Smooth muscle cell (in vitro differentiated cells): ENCODE measurements at regions not wholly inside any gene's neighbourhood (a gene's known extent, or its start where the extent isn't known, plus 50 kb on each side); places are given as distances from the start of the nearest gene placed in this dataset.

Experiments used
- DNase-seq: peaks from one replicate; lab custom pipeline; 2025; ENCODE audit not compliant: unreplicated experiment; lab: John Stamatoyannopoulos, UW
- H2AFZ ChIP-seq: fragments of 200-600 bp; sonication (generic); 2 replicates; pipeline ENCODE4 v1.6.0; 2016; ENCODE audit warnings: antibody characterized with exemption, low read depth, mild to moderate bottlenecking
- H3F3A ChIP-seq: fragments of 200-600 bp; sonication (generic); 2 replicates; pipeline ENCODE4 v1.6.0; 2017; ENCODE audit warnings: antibody characterized with exemption, low read depth
- H3K27ac ChIP-seq: fragments of 200-600 bp; sonication (generic); 2 replicates; pipeline ENCODE4 v1.5.1; 2016; ENCODE audit warnings: low read depth, mild to moderate bottlenecking
- H3K27me3 ChIP-seq: fragments of 200-600 bp; sonication (generic); 2 replicates; pipeline ENCODE4 v1.6.1; 2016; ENCODE audit warnings: low read depth, mild to moderate bottlenecking
- H3K36me3 ChIP-seq: fragments of 200-600 bp; sonication (generic); 2 replicates; pipeline ENCODE4 v1.5.1; 2016; ENCODE audit warnings: low read depth
- H3K4me1 ChIP-seq: fragments of 200-600 bp; sonication (generic); 2 replicates; pipeline ENCODE4 v1.5.1; 2016; ENCODE audit warnings: low read depth
- H3K4me2 ChIP-seq: fragments of 200-600 bp; sonication (generic); 2 replicates; pipeline ENCODE4 v1.6.0; 2016; ENCODE audit warnings: mild to moderate bottlenecking
- H3K4me3 ChIP-seq: fragments of 200-600 bp; sonication (generic); 2 replicates; pipeline ENCODE4 v1.5.1; 2016; ENCODE audit warnings: mild to moderate bottlenecking
- H3K79me2 ChIP-seq: fragments of 200-600 bp; sonication (generic); 2 replicates; pipeline ENCODE4 v1.6.0; 2016; ENCODE audit warnings: low read depth, mild to moderate bottlenecking
- H3K9ac ChIP-seq: fragments of 200-600 bp; sonication (generic); 2 replicates; pipeline ENCODE4 v1.6.0; 2016; ENCODE audit warnings: low read depth
- H3K9me3 ChIP-seq: fragments of 200-600 bp; sonication (generic); replicated peaks from 2 replicates; pipeline ENCODE4 v1.5.1; 2016; ENCODE audit warnings: low read depth
- H4K20me1 ChIP-seq: fragments of 200-600 bp; sonication (generic); 2 replicates; pipeline ENCODE4 v1.6.0; 2016; ENCODE audit warnings: low read depth
- WGBS: methylation state at CpG from one replicate; pipeline ENCODE4 v1.1.7; 2016; ENCODE audit warnings: low lambda C conversion rate; 5-methylcytosine and 5-hydroxymethylcytosine counted together
- TF ChIP-seq, protein P1 (sequence below): fragments of 200-600 bp; sonication (generic); IDR thresholded peaks from 2 replicates; pipeline ENCODE4 v1.5.1; 2017; ENCODE audit warnings: borderline replicate concordance, mild to moderate bottlenecking, antibody characterized with exemption; ENCODE audit not compliant: insufficient read depth, poor library complexity, severe bottlenecking

GRCh38 chr12:105622846-105623736 is 292.6 kb downstream of the C12orf75 start:
- Histone ChIP-seq H3K36me3 (no peaks in the 10 kb centered on the region), H3K4me2 (no peak overlapping the region), H3K4me3 (no peak overlapping the region), H3K27ac (no peak overlapping the region), H3F3A (no peaks in the 10 kb centered on the region), H3K9me3 (no peaks in the 10 kb centered on the region), H3K4me1 (peaks cover 12% of the 10 kb centered on the region), H3K27me3 (no peaks in the 10 kb centered on the region), H2AFZ (no peak overlapping the region), H4K20me1 (no peaks in the 10 kb centered on the region), H3K9ac (no peak overlapping the region), H3K79me2 (no peaks in the 10 kb centered on the region)
- TF ChIP-seq, protein P1, sequence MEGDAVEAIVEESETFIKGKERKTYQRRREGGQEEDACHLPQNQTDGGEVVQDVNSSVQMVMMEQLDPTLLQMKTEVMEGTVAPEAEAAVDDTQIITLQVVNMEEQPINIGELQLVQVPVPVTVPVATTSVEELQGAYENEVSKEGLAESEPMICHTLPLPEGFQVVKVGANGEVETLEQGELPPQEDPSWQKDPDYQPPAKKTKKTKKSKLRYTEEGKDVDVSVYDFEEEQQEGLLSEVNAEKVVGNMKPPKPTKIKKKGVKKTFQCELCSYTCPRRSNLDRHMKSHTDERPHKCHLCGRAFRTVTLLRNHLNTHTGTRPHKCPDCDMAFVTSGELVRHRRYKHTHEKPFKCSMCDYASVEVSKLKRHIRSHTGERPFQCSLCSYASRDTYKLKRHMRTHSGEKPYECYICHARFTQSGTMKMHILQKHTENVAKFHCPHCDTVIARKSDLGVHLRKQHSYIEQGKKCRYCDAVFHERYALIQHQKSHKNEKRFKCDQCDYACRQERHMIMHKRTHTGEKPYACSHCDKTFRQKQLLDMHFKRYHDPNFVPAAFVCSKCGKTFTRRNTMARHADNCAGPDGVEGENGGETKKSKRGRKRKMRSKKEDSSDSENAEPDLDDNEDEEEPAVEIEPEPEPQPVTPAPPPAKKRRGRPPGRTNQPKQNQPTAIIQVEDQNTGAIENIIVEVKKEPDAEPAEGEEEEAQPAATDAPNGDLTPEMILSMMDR, result no peak
- 80% methylated on average over 9 of the region's 9 CpGs for WGBS
- no peak for DNase-seq

DNA sequence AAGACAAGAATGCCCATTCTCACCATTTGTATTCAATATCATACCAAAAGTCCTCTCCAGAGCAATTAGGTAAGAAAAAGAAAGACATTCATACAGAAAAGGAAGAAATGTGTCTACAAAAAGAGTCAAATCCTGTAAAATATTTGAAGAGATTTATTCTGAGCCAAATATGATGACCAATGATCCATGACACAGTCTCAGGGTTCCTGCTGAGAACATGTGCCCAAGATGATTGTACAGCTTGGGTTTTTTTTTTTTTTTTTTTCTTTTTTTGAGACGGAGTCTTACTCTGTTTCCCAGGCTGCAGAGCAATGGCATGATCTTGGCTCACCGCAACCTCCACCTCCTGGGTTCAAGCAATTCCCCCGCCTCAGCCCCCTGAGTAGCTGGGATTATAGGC is 296.2 kb downstream of the C12orf75 start:
- Histone ChIP-seq H3K27me3 (no peaks in the 10 kb centered on the region), H3K4me3 (no peak overlapping the region), H4K20me1 (no peaks in the 10 kb centered on the region), H3K9me3 (no peaks in the 10 kb centered on the region), H3K4me2 (no peak overlapping the region), H3K4me1 (peaks cover 12% of the 10 kb centered on the region), H3K36me3 (no peaks in the 10 kb centered on the region), H2AFZ (no peak overlapping the region), H3K27ac (no peak overlapping the region), H3F3A (no peaks in the 10 kb centered on the region), H3K9ac (no peak overlapping the region), H3K79me2 (no peaks in the 10 kb centered on the region)
- DNase-seq, result no peak
- TF ChIP-seq, protein P1, result no peak
- WGBS, result 97% methylated on average over 3 of the region's 3 CpGs

- Histone ChIP-seq H3K9me3 (peaks cover 3% of the 10 kb centered on the region), H3K4me3 (no peak overlapping the region), H3K27ac (no peak overlapping the region), H3K79me2 (no peaks in the 10 kb centered on the region), H2AFZ (no peak overlapping the region), H3K27me3 (no peaks in the 10 kb centered on the region), H3K9ac (no peak overlapping the region), H3K4me1 (no peaks in the 10 kb centered on the region), H3K36me3 (no peaks in the 10 kb centered on the region), H4K20me1 (no peaks in the 10 kb centered on the region), H3F3A (no peaks in the 10 kb centered on the region), H3K4me2 (no peak overlapping the region)
- WGBS, result 94% methylated on average over 2 of the region's 2 CpGs
- TF ChIP-seq, protein P1, result no peak
- no peak for DNase-seq
These were observed 307.0 kb downstream of the C12orf75 start for GRCh38 chr12:105637470-105637869.

GRCh38 chr12:105640761-105641160 is 310.3 kb downstream of the C12orf75 start:
- Histone ChIP-seq H3K4me2 (no peak overlapping the region), H3K27me3 (no peaks in the 10 kb centered on the region), H3K9me3 (peaks cover 3% of the 10 kb centered on the region), H3K79me2 (no peaks in the 10 kb centered on the region), H3K27ac (no peak overlapping the region), H3K36me3 (no peaks in the 10 kb centered on the region), H4K20me1 (no peaks in the 10 kb centered on the region), H3K4me1 (no peaks in the 10 kb centered on the region), H2AFZ (no peak overlapping the region), H3F3A (no peaks in the 10 kb centered on the region), H3K9ac (no peak overlapping the region), H3K4me3 (no peak overlapping the region)
- DNase-seq, result no peak
- TF ChIP-seq, protein P1, result no peak
- 9% methylated on average over 1 of the region's 1 CpG for WGBS
